Erythroblast (primary cell): ENCODE measurements at regions not wholly inside any gene's neighbourhood (a gene's known extent, or its start where the extent isn't known, plus 50 kb on each side); places are given as distances from the start of the nearest gene placed in this dataset.

Experiments used
- GATA1 ChIP-seq: IDR thresholded peaks from 2 replicates; pipeline ENCODE4 v1.6.1; 2011; ENCODE audit warnings: low read depth, mild to moderate bottlenecking, control low read depth, low read length, moderate library complexity
- POLR2A ChIP-seq: IDR thresholded peaks from 2 replicates; pipeline ENCODE4 v1.6.1; 2011; ENCODE audit warnings: mild to moderate bottlenecking, low read length

DNA sequence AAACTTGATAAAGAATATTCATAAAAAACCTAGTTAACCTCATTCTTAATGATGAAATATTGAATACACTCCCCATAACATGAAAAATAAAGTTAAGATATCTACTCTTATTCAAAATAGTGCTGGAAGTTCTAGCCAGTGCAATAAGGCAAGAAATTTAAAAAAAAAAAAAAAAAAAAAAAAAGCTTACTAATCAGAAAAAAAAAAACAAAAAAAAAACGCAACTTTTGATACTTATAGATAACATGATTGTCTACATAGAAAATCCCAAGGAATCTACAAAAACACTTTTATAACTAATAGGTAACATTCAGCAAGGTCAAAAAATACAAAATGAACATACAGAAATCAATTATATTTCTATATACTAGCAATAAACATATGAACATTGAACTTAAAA is 515.6 kb downstream of the UQCRFS1 start:
- TF ChIP-seq POLR2A (no peak), GATA1 (no peak)
